ENCODE measurements at regions not wholly inside any gene's neighbourhood (a gene's known extent, or its start where the extent isn't known, plus 50 kb on each side); places are given as distances from the start of the nearest gene placed in this dataset.
A peak's percentile ranks its signal among the peaks of the same experiment; 100 is the strongest.

DNA sequence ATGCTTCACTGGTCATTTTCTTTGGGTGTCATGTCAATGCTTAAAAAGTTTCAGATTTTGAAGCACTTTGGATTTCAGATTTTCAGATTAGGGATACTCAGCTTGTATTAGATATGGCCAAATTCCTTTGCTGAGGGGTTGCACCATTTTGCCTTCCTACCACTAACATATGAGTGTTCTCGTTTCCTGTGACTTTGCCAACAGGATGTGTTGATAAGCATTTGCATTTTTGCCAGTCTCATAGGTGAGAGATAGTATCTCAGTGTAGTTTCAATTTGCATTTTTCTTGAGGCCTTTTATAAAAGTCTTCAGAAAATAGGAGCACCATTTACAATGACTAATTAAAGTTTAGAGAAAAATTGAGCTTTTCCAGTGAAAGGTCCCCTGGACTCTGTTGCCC is 71.6 kb upstream of the CLCN4 start:
- CTCF ChIA-PET = interaction anchor here (0.6 to 1.5 kb wide), 3 partner anchors 34 to 94 kb away, joined by 3 to 5 read pairs (median 3); no protein-coding TSS in a partner anchor
- Mint-ChIP-seq H3K4me1 (ENCODE audit: low read depth) (peaks cover 36% of the 10 kb centered on the region), H3K4me3 (no peak overlapping the region), H3K27ac (peak overlapping the region; percentile 71), H3K9me3 (no peaks in the 10 kb centered on the region), H3K27me3 (no peaks in the 10 kb centered on the region), H3K36me3 (ENCODE audit: low read depth) (peaks cover 5% of the 10 kb centered on the region)
- Histone ChIP-seq H3K27me3 (ENCODE audit: control insufficient read depth in 1 of 2, insufficient read depth in 2 of 2, low read length in 2 of 2) (no peaks in the 10 kb centered on the region), H3K36me3 (ENCODE audit: insufficient read depth, low read length) (no peaks in the 10 kb centered on the region), H3K4me1 (ENCODE audit: insufficient read depth, low read length) (peaks cover 42% of the 10 kb centered on the region), H3K4me3 (ENCODE audit: low read length) (no peak overlapping the region), H3K27ac (ENCODE audit: low read depth in 1 of 2, low read length in 2 of 2) (no peak overlapping the region), H3K9me3 (ENCODE audit: control insufficient read depth in 1 of 2, insufficient read depth in 1 of 2, low read length in 2 of 2) (no peaks in the 10 kb centered on the region)
- ATAC-seq (ENCODE audit: poor library complexity) (peak; percentile 59), DNase-seq (peak in 4 of 14 experiments; percentile 20 to 76 (median 50))
- TF ChIP-seq, protein P1, sequence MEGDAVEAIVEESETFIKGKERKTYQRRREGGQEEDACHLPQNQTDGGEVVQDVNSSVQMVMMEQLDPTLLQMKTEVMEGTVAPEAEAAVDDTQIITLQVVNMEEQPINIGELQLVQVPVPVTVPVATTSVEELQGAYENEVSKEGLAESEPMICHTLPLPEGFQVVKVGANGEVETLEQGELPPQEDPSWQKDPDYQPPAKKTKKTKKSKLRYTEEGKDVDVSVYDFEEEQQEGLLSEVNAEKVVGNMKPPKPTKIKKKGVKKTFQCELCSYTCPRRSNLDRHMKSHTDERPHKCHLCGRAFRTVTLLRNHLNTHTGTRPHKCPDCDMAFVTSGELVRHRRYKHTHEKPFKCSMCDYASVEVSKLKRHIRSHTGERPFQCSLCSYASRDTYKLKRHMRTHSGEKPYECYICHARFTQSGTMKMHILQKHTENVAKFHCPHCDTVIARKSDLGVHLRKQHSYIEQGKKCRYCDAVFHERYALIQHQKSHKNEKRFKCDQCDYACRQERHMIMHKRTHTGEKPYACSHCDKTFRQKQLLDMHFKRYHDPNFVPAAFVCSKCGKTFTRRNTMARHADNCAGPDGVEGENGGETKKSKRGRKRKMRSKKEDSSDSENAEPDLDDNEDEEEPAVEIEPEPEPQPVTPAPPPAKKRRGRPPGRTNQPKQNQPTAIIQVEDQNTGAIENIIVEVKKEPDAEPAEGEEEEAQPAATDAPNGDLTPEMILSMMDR (IDR thresholded peaks at IDR 0.05) = no peak
- POLR2A ChIA-PET = interaction anchor here (0.6 to 1.6 kb wide), 4 partner anchors 10 to 47 kb away, joined by 3 to 7 read pairs (median 5); no protein-coding TSS in a partner anchor
- intact Hi-C loops (cut with DNase I, micrococcal nuclease) = no loop called here

GRCh38 chrX:10086676-10087075 is 70.1 kb upstream of the CLCN4 start:
- no peak for DNase-seq
- ATAC-seq (ENCODE audit: poor library complexity) = no peak
- no peak overlapping the region for H3K4me3 ChIP-seq (ENCODE audit: low read length)
- Mint-ChIP-seq H3K27me3 (no peaks in the 10 kb centered on the region), H3K36me3 (ENCODE audit: low read depth) (peaks cover 4% of the 10 kb centered on the region), H3K27ac (no peak overlapping the region), H3K4me1 (ENCODE audit: low read depth) (peaks cover 36% of the 10 kb centered on the region), H3K9me3 (no peaks in the 10 kb centered on the region), H3K4me3 (no peak overlapping the region)
- peak overlapping the region in 1 of 2 donors; percentile 44 for H3K27ac ChIP-seq (ENCODE audit: low read depth in 1 of 2, low read length in 2 of 2)
- H3K9me3 ChIP-seq (ENCODE audit: control insufficient read depth in 1 of 2, insufficient read depth in 1 of 2, low read length in 2 of 2) = no peaks in the 10 kb centered on the region
- H3K36me3 ChIP-seq (ENCODE audit: insufficient read depth, low read length) = peaks cover 4% of the 10 kb centered on the region
- H3K4me1 ChIP-seq (ENCODE audit: insufficient read depth, low read length) = peaks cover 42% of the 10 kb centered on the region
- POLR2A ChIA-PET = no interaction called here
- no peaks in the 10 kb centered on the region for H3K27me3 ChIP-seq (ENCODE audit: control insufficient read depth in 1 of 2, insufficient read depth in 2 of 2, low read length in 2 of 2)
- TF ChIP-seq, protein P1 (IDR thresholded peaks at IDR 0.05) = no peak
- CTCF ChIA-PET = no interaction called here
- intact Hi-C loops (cut with DNase I, micrococcal nuclease) = no loop called here

DNA sequence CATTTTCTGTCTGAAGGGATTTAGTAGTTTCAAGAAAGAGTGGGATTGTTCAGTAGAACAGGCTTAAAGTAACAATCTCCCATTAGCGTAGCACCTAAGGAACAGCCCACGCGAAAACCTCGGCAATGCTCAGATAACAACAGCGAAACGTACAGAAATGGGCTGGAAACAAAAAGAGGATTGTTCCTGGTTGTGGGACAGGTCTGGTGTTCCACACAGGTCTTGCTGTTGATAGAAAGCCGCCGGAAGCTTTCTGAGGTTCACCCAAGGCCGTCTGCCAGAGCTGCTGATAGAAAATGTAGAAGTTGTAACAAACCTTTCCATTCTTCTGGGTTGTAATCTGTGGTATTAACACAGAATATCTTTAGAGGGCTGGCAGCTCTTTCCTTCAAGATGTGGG is 69.4 kb upstream of the CLCN4 start:
- no peak overlapping the region for H3K4me3 ChIP-seq (ENCODE audit: low read length)
- Mint-ChIP-seq H3K27me3 (no peaks in the 10 kb centered on the region), H3K4me1 (ENCODE audit: low read depth) (peaks cover 36% of the 10 kb centered on the region), H3K4me3 (no peak overlapping the region), H3K36me3 (ENCODE audit: low read depth) (peaks cover 5% of the 10 kb centered on the region), H3K9me3 (no peaks in the 10 kb centered on the region), H3K27ac (no peak overlapping the region)
- DNase-seq (no peak), ATAC-seq (ENCODE audit: poor library complexity) (no peak)
- H3K4me1 ChIP-seq (ENCODE audit: insufficient read depth, low read length) = peaks cover 40% of the 10 kb centered on the region
- peak overlapping the region in 1 of 2 donors; percentile 15 for H3K27ac ChIP-seq (ENCODE audit: low read depth in 1 of 2, low read length in 2 of 2)
- CTCF ChIA-PET = no interaction called here
- intact Hi-C loops (cut with DNase I, micrococcal nuclease) = no loop called here
- no peaks in the 10 kb centered on the region for H3K9me3 ChIP-seq (ENCODE audit: control insufficient read depth in 1 of 2, insufficient read depth in 1 of 2, low read length in 2 of 2)
- TF ChIP-seq, protein P1 (IDR thresholded peaks at IDR 0.05) = no peak
- no peaks in the 10 kb centered on the region for H3K27me3 ChIP-seq (ENCODE audit: control insufficient read depth in 1 of 2, insufficient read depth in 2 of 2, low read length in 2 of 2)
- POLR2A ChIA-PET = interaction anchor here (0.5 kb wide), 1 partner anchor 24 kb away, joined by 3 read pairs; no protein-coding TSS in a partner anchor
- H3K36me3 ChIP-seq (ENCODE audit: insufficient read depth, low read length) = peaks cover 4% of the 10 kb centered on the region
